Pulmonary artery endothelial cell (primary cell): ENCODE measurements at regions not wholly inside any gene's neighbourhood (a gene's known extent, or its start where the extent isn't known, plus 50 kb on each side); places are given as distances from the start of the nearest gene placed in this dataset.
"Not testable (repeated sequence)": the region's sequence is repeated elsewhere in the genome, so short reads cannot be mapped to it uniquely, and the experiment has no call there.

ENCODE experiments used
- DNase-seq: peaks from one replicate; pipeline ENCODE4 v3.0.0-alpha.2; 2011; ENCODE audit warnings: low read depth, low spot score

DNA sequence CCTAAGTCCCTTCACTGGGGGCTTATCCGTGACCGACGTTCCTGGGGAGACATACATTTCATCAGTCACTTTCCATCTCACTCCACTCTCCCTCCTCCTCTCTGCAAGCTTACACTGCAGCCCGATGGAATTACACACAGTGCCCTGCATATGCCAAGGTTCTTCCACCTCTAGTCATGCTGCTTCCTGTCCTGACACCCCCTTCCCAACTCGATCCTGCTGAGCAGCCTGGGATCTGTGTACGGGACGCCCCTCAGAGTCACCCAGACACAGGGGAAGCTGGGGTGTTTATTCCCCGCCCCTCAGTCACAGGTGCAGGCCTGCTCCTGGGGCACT is 468.8 kb downstream of the PREX1 start:
- DNase-seq, result not testable (repeated sequence)

GRCh38 chr20:48358176-48359054 is 469.4 kb downstream of the PREX1 start:
- DNase-seq, result no peak

GRCh38 chr20:48357714-48358113 is 470.1 kb downstream of the PREX1 start:
- no peak for DNase-seq

GRCh38 chr20:48354903-48355302 is 472.9 kb downstream of the PREX1 start:
- no peak for DNase-seq

GRCh38 chr20:48354320-48354876 is 473.4 kb downstream of the PREX1 start:
- DNase-seq, result no peak

DNA sequence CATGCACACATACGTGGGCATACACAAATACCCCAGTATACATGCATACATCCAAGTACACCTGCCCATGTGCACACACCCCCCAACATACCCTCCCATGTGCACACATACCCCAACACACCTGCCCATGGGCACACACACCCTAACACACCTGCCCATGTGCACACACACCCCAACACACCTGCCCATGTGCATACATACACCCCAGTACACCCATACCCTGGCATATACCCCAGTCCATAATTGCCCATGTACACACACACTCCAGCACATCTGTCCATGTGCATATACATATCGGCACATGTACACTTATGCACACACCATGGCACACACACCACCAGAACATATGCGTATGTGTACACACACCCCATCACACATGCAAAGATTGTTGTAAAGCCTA is 475.2 kb downstream of the PREX1 start:
- no peak for DNase-seq

DNA sequence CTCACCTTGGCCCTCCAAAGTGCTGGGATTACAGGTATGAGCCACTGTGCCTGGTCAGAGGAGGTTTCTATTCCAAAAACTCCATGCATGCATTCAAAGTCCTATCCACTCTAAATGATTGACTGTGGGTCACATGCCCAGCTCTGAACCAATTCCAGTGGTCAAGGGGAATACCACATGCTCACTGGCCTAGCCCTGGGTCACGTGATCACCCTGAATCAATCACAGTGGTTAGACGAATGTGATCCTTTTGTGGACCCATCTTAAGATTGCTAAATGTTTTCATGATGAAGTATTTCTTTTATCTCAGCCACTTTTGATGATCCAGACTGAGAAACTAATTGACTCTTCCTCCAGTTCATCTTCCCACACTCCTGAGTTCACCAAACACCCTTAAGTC is 475.8 kb downstream of the PREX1 start:
- no peak for DNase-seq

DNA sequence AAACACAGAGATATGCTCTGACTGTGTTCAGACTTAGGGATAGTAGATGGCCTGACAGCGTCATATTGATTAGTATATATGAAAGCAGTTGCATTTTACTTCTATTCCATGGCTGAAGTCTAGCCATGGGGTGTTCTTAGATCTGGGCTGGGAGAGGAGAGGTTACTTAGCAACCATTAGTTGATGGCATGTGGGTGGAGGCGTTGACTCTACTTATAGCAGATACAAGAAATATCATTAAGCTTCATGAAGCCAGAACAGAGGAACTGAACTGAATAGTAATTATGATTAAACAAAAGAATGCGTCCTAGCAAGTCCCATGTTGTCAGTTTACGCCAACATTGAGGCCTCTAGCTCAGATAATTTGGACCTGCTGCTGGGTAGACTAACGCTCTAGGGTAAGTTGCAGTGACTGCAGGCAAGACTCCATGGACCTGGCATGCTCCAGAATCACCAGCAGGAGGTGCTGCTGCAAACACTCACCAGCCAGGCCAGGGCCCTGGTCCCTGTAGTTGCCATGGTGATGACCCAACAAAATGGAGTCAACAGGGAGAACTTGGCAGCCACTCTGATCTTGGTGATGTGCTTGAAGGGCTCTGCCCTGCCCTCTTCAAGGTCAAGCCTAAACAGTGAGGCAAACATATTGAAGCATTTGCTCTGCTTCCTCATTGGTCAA is 477.3 kb downstream of the PREX1 start:
- no peak for DNase-seq

DNA sequence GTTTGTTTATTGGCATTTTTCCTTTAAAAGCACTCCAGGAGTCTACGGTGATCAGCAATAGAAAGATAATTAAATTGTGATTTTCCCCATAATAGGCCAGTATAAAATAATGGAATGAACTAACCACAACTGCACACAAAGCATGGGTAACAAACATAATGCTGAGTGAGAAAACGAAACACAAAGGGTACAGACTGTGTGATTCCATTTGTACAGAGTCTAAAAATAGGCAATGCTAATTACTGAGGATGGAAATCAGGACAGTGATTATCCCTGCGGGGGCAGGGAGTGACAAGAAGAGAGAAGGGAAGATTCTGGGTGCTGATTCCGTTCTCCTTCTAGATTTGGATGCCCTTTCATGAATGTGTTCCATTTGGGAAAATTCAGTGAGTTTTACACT is 478.1 kb downstream of the PREX1 start:
- no peak for DNase-seq

DNA sequence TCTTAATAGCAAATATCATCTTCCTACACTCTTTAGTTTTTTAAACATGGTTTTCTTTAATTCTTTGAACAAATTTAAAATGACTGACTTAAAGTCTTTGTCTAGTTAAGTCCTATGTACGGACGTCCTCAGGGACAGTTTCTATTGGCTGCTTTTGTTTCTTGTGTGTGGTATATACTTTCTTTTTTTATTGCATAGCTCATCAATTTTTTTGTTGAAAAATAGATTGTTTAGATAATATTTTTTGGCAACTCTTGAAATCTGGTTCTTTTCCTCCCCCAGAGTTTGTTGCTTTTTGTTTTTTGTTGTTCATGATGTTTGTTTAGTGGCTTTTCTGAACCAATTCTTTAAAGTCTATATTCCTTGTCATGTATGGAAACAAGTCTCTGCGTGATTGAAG is 479.8 kb downstream of the PREX1 start:
- no peak for DNase-seq

DNA sequence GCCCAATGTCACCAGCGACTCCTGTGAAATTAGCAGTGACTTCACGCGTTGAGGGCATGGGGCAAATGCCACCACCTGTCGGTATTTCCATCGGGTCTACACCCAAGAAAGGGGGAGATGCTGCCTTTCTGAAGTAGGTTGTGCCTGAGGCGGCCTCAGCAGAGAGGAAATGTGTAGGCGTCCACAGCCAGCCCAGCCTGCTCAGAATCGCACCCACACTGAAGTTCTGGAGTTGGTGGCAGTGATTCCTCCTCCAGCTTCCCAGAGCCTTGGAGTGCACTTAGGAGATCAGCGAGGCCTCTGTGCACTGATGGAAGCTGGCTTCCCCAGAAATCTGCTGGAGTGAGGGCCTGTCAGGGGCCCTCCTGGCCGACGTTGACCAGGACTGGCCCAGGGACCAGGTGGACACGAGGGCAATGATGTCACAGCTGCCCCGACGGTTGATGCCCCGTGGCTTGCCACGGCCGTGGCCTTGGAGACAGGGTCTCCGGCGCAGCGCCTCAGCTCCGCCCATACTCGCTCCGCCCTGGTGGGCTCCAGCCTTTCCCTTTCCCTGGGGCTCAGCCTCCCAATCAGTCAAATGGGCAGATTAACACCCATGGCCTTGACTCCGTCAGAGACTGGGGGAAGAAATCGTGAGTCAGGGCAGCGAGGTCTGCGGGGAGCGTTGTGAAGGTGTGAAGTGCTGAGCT is 484.8 kb downstream of the PREX1 start:
- no peak for DNase-seq

- no peak for DNase-seq
These were observed 486.9 kb downstream of the PREX1 start for GRCh38 chr20:48340883-48341281.

DNA sequence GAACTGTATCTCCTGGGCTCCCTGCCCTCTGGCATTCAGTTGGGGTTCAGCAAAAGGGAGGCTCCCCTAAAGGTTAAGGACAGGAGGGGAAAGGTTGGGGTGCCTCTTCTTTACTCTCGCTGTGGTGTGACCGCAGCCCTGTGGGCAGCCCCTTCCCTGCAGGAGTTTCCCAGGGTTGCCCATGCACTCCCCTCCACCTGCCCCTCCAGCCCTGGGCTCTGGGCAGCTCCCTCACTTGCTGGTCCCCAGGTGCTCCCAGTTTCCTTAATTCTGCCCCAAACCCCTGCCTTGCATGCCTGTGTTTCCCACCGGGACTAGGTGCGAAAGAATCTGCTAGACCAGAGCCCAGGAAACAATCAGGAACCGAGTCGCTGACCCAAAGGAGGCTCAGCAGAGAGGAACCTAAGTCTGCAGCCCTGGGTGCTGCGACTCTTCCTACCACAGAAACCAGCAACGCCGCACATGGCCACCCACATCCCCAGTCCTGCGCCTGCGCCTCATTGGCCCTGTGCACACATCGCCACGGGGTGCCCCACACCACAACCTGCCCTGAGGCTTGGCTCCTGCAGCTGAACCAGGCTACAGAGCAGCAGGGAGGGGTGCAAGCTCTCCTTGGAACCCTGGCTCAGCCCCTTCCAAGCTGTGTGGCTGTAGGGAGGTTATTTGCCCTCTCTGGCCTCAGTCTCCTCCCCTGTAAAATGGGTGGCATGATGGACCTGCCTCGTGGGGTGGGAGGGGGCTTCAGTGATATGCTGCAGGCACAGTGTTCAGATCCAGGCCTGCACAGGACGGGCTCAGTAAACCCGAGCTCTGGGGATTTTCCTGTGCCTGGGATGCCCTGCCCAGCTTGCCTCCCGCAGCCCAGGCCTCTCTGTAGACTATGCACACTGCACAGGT is 487.6 kb downstream of the PREX1 start:
- no peak for DNase-seq

- DNase-seq, result no peak
These were observed 488.4 kb downstream of the PREX1 start for GRCh38 chr20:48339190-48339985.

DNA sequence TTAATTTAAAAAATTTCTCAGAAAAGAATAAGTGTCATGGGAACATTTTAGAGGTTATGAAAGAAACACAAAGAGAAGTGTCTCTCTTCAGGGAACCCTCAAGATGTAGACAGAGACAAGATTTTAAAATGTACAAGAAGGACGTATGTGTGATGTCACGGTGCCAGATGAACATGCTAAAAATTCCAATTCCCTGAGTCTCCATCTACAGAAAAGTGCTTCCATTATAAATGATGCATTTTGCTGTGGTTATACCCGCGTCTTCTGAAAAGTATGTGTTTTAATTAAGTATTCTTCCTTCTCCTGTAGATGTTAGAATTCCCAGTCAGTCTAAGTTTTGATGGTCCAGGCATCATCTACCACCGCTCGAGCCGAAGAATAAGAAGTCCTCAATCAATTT is 489.1 kb downstream of the PREX1 start:
- no peak for DNase-seq

GRCh38 chr20:48336597-48336996 is 491.2 kb downstream of the PREX1 start:
- no peak for DNase-seq

DNA sequence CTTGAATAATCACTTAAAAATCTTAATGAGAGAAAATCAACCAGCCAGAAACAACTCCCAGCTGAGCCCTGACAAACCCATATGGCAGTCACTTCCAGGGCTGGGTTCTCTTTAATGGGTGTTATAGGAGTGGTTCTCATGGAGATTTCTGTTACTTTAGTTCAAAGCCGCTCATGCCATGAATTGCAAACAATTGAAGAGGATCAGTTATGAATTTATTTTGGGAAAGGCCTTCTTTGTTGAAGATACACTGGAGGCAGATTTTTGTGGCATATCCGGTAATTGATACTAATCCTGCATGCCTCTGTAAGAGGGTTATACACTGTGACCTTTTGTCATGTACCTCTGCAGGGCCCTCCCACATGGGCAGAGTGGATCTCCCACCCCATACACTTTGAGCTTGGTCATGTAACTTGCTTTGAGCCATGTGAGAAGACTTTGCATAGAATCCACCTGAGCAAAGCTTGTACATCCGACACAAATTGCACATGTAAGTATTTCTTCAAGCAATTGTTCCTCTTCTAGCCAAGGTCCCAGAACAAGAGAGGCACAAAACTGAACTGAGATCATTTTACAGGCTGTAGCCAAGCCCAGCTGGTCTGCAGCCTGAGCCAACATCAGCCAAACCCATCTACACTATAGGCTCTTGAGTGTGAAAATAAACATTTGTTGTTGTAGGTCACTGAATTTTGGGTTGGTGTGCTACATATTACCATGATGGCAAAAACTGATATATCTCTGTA is 492.3 kb downstream of the PREX1 start:
- no peak for DNase-seq

DNA sequence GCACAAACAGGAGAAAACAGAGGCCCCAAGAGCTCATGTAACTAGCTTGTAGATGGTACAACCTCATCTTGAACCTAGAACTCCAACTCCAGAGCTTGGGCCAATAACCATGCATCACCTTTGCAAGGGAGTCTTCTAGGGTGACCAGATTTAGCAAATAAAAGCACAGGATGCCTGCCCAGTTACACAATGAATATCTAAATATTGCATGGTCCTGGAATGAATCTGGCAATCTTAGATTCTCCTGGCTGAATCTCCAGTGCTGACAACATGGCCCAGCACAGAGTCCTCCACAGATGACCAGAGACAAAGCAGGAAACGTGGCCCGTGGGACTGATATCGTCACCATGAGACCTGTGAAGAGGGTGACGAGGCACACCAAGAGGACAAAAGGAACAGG is 494.1 kb downstream of the PREX1 start:
- no peak for DNase-seq

DNA sequence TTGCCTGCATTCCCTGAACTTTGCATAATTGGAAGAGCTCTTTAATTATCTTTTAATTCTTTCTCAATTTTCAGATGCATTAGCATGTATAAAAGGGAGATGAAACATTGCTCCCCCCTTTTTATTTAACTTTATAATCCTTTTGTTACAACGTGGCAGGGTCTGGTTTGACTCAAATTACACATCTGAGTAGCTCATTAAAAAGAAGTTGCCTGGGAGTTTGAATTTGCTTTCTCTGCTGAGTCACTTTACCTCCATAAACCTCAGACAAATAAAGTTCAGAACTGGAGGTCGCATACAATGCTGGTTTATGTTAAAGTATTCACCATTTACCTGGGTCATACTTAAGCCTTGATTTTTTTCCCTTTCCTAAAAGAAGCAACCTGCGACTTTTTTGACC is 495.2 kb downstream of the PREX1 start:
- DNase-seq, result no peak
